Esophagus squamous epithelium (tissue), 5 donors: ENCODE measurements at regions not wholly inside any gene's neighbourhood (a gene's known extent, or its start where the extent isn't known, plus 50 kb on each side); places are given as distances from the start of the nearest gene placed in this dataset.
A peak's percentile ranks its signal among the peaks of the same experiment; 100 is the strongest.

Source experiments
- DNase-seq: peaks from one replicate; lab custom pipeline; 2025; lab: John Stamatoyannopoulos, UW
- H3K27ac ChIP-seq, 4 donors: fragments of 200-600 bp; sonication (generic); one replicate each; pipeline ENCODE4 v1.5.1; 2016 to 2019; ENCODE audit warnings: mild to moderate bottlenecking in 1 of 4
- H3K27me3 ChIP-seq, 4 donors: fragments of 200-600 bp; sonication (generic); 1 replicate in 3 of 4; 2 replicates in 1 of 4; pipeline versions ENCODE4 v1.5.1 to v1.6.0; 2017 to 2021; ENCODE audit warnings: antibody characterized with exemption in 1 of 4
- H3K36me3 ChIP-seq, 3 donors: fragments of 200-600 bp; sonication (generic); one replicate each; pipeline ENCODE4 v1.5.1; 2016 to 2019
- H3K4me1 ChIP-seq, 3 donors: fragments of 200-600 bp; sonication (generic); one replicate each; pipeline ENCODE4 v1.5.1; 2017 to 2019
- H3K4me3 ChIP-seq, 4 donors: fragments of 200-600 bp; sonication (generic); 1 replicate in 3 of 4; 2 replicates in 1 of 4; pipeline ENCODE4 v1.5.1; 2016 to 2019; ENCODE audit warnings: mild to moderate bottlenecking in 2 of 4, moderate library complexity in 1 of 4
- H3K9me3 ChIP-seq, 3 donors: fragments of 200-600 bp; sonication (generic); one replicate each; pipeline ENCODE4 v1.5.1; 2016 to 2019
- POLR2A ChIP-seq, 4 donors: fragments of 450-650 bp; IDR thresholded peaks; one replicate each; pipeline ENCODE4 v1.6.1; 2017; ENCODE audit warnings: antibody characterized with exemption in 4 of 4, mild to moderate bottlenecking in 4 of 4, moderate library complexity in 3 of 4
- WGBS, 2 donors: methylation state at CpG; one replicate each; pipeline ENCODE4 v1.1.5; 2018; 5-methylcytosine and 5-hydroxymethylcytosine counted together
- intact Hi-C: fragments of 100-400 bp; cut with DNase I; formaldehyde crosslinking; loops from one replicate; pipeline ENCODE4 v1.15.0; 2022
- TF ChIP-seq, protein P1 (sequence below), 6 experiments: fragments of 450-650 bp in 4 of 6; fragments of 200-600 bp in 2 of 6; sonication (generic) in 2 of 6; IDR thresholded peaks; one replicate each; pipeline ENCODE4 v1.5.1; 2016 to 2019; ENCODE audit warnings: antibody characterized with exemption in 6 of 6, mild to moderate bottlenecking in 4 of 6, moderate library complexity in 4 of 6
- donor health status: DM: yes; HTN: yes; CAD: no.

- no peaks in the 10 kb centered on the region for H3K36me3 ChIP-seq
- DNase-seq = no peak
- TF ChIP-seq, protein P1, sequence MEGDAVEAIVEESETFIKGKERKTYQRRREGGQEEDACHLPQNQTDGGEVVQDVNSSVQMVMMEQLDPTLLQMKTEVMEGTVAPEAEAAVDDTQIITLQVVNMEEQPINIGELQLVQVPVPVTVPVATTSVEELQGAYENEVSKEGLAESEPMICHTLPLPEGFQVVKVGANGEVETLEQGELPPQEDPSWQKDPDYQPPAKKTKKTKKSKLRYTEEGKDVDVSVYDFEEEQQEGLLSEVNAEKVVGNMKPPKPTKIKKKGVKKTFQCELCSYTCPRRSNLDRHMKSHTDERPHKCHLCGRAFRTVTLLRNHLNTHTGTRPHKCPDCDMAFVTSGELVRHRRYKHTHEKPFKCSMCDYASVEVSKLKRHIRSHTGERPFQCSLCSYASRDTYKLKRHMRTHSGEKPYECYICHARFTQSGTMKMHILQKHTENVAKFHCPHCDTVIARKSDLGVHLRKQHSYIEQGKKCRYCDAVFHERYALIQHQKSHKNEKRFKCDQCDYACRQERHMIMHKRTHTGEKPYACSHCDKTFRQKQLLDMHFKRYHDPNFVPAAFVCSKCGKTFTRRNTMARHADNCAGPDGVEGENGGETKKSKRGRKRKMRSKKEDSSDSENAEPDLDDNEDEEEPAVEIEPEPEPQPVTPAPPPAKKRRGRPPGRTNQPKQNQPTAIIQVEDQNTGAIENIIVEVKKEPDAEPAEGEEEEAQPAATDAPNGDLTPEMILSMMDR (IDR thresholded peaks at IDR 0.05) = no peak
- no peak for TF ChIP-seq POLR2A (IDR thresholded peaks at IDR 0.05)
- no peak overlapping the region for H3K27ac ChIP-seq
- H3K27me3 ChIP-seq = peaks cover 0 to 13% (median 0%) of the 10 kb centered on the region in 4 donors
- intact Hi-C loops = no loop called here
- no peaks in the 10 kb centered on the region for H3K9me3 ChIP-seq
- H3K4me1 ChIP-seq = peaks cover 0 to 6% (median 0%) of the 10 kb centered on the region in 3 donors
- WGBS, 2 donors = 86 to 92% methylated on average over 3 of the region's 3 CpGs
- no peak overlapping the region for H3K4me3 ChIP-seq
These were observed 70.1 kb upstream of the LGALSL start for GRCh38 chr2:64383881-64384280.

- peaks cover 0 to 6% (median 0%) of the 10 kb centered on the region in 3 donors for H3K4me1 ChIP-seq
- H3K36me3 ChIP-seq = no peaks in the 10 kb centered on the region
- intact Hi-C loops = no loop called here
- H3K27me3 ChIP-seq = no peaks in the 10 kb centered on the region
- H3K27ac ChIP-seq = no peak overlapping the region
- WGBS, 2 donors = 47 to 70% methylated on average over 4 of the region's 4 CpGs
- no peak overlapping the region for H3K4me3 ChIP-seq
- no peak for DNase-seq
- no peaks in the 10 kb centered on the region for H3K9me3 ChIP-seq
- TF ChIP-seq, protein P1 (IDR thresholded peaks at IDR 0.05) = no peak
- no peak for TF ChIP-seq POLR2A (IDR thresholded peaks at IDR 0.05)
These were observed 67.3 kb upstream of the LGALSL start for GRCh38 chr2:64386676-64387075.

GRCh38 chr2:64390586-64390985, 63.4 kb upstream of the LGALSL start:
- H3K9me3 ChIP-seq = no peaks in the 10 kb centered on the region
- H3K4me1 ChIP-seq = peaks cover 0 to 31% (median 0%) of the 10 kb centered on the region in 3 donors
- intact Hi-C loops = no loop called here
- TF ChIP-seq, protein P1 (IDR thresholded peaks at IDR 0.05) = no peak
- TF ChIP-seq POLR2A (IDR thresholded peaks at IDR 0.05) = no peak
- H3K27ac ChIP-seq = no peak overlapping the region
- H3K4me3 ChIP-seq = no peak overlapping the region
- H3K36me3 ChIP-seq = no peaks in the 10 kb centered on the region
- no peaks in the 10 kb centered on the region for H3K27me3 ChIP-seq
- DNase-seq = no peak

- WGBS, 2 donors = 70 to 71% methylated on average over 2 of the region's 2 CpGs
- no peak for DNase-seq
- H3K36me3 ChIP-seq = no peaks in the 10 kb centered on the region
- no peaks in the 10 kb centered on the region for H3K9me3 ChIP-seq
- no peak overlapping the region for H3K4me3 ChIP-seq
- H3K27ac ChIP-seq = no peak overlapping the region
- intact Hi-C loops = no loop called here
- H3K4me1 ChIP-seq = peaks cover 0 to 31% (median 0%) of the 10 kb centered on the region in 3 donors
- TF ChIP-seq POLR2A (IDR thresholded peaks at IDR 0.05) = no peak
- TF ChIP-seq, protein P1 (IDR thresholded peaks at IDR 0.05) = no peak
- H3K27me3 ChIP-seq = no peaks in the 10 kb centered on the region
These were observed 62.5 kb upstream of the LGALSL start for GRCh38 chr2:64391424-64391823.

- Histone ChIP-seq H3K27ac (peak overlapping the region in 1 of 4 donors; percentile 22), H3K4me3 (no peak overlapping the region), H3K4me1 (peaks cover 0 to 26% (median 0%) of the 10 kb centered on the region in 3 donors), H3K9me3 (no peaks in the 10 kb centered on the region), H3K27me3 (no peaks in the 10 kb centered on the region), H3K36me3 (no peaks in the 10 kb centered on the region)
- DNase-seq = no peak
- WGBS, 2 donors = 70 to 73% methylated on average over 1 of the region's 1 CpG
- TF ChIP-seq, protein P1 (IDR thresholded peaks at IDR 0.05) = no peak
- TF ChIP-seq POLR2A (IDR thresholded peaks at IDR 0.05) = no peak
- intact Hi-C loops = no loop called here
These were observed 62.0 kb upstream of the LGALSL start for GRCh38 chr2:64391940-64392339.
